NCI-H82 (cell line): ENCODE measurements at regions not wholly inside any gene's neighbourhood (a gene's known extent, or its start where the extent isn't known, plus 50 kb on each side); places are given as distances from the start of the nearest gene placed in this dataset.
"Not testable (repeated sequence)": the region's sequence is repeated elsewhere in the genome, so short reads cannot be mapped to it uniquely, and the experiment has no call there.

Source experiments
- DNase-seq: peaks from one replicate; lab custom pipeline; 2025; lab: John Stamatoyannopoulos, UW

- no peak for DNase-seq
Observed at GRCh38 chr3:153746211-153746610, 375.0 kb upstream of the ARHGEF26 start.

GRCh38 chr3:153749070-153749610 lies 372.1 kb upstream of the ARHGEF26 start:
- no peak for DNase-seq

- no peak for DNase-seq
Observed at GRCh38 chr3:153752405-153753027, 368.7 kb upstream of the ARHGEF26 start.

GRCh38 chr3:153753035-153753434 lies 368.2 kb upstream of the ARHGEF26 start:
- no peak for DNase-seq

GRCh38 chr3:153756816-153757215 lies 364.4 kb upstream of the ARHGEF26 start:
- no peak for DNase-seq

GRCh38 chr3:153757839-153758238 lies 363.4 kb upstream of the ARHGEF26 start:
- DNase-seq: no peak

GRCh38 chr3:153760948-153761347 lies 360.2 kb upstream of the ARHGEF26 start:
- no peak for DNase-seq

GRCh38 chr3:153762411-153763235 lies 358.6 kb upstream of the ARHGEF26 start:
- no peak for DNase-seq

- DNase-seq: no peak
Observed at GRCh38 chr3:153767601-153768560, 353.3 kb upstream of the ARHGEF26 start.

- DNase-seq: peak; percentile 84
Observed at GRCh38 chr3:153768561-153769469, 352.4 kb upstream of the ARHGEF26 start.

- DNase-seq: peak; percentile 84
Observed at GRCh38 chr3:153783106-153783505, 338.1 kb upstream of the ARHGEF26 start.

- no peak for DNase-seq
Observed at GRCh38 chr3:153783741-153784480, 337.3 kb upstream of the ARHGEF26 start.

- no peak for DNase-seq
Observed at GRCh38 chr3:153785901-153786300, 335.3 kb upstream of the ARHGEF26 start.

- no peak for DNase-seq
Observed at GRCh38 chr3:153789380-153789779, 331.8 kb upstream of the ARHGEF26 start.

- not testable (repeated sequence) for DNase-seq
Observed at GRCh38 chr3:153797056-153797455, 324.1 kb upstream of the ARHGEF26 start.

- no peak for DNase-seq
Observed at GRCh38 chr3:153809097-153809496, 312.1 kb upstream of the ARHGEF26 start.

GRCh38 chr3:153818338-153818737 lies 302.9 kb upstream of the ARHGEF26 start:
- no peak for DNase-seq

- DNase-seq: no peak
Observed at GRCh38 chr3:153820035-153820434, 301.2 kb upstream of the ARHGEF26 start.

- not testable (repeated sequence) for DNase-seq
Observed at GRCh38 chr3:153828346-153828745, 292.8 kb upstream of the ARHGEF26 start.

- DNase-seq: no peak
Observed at GRCh38 chr3:153829606-153830170, 291.5 kb upstream of the ARHGEF26 start.
